Activated naive CD8-positive, alpha-beta T cell treated with anti-CD3 and anti-CD28 coated beads, Interleukin-2, amount 10 ng/mL, durations not matched to agents 7 days and 5 days (primary cell): ENCODE measurements at regions not wholly inside any gene's neighbourhood (a gene's known extent, or its start where the extent isn't known, plus 50 kb on each side); places are given as distances from the start of the nearest gene placed in this dataset.

Experiments used
- ATAC-seq: fragments of 150-1000 bp; cut with Tn5 transposase; one replicate; pipeline ENCODE4 v1.10.0; 2021; ENCODE audit warnings: low read depth, moderate library complexity
- POLR2A ChIA-PET: fragments of 350-600 bp; sonication (Branson Sonifier 250); formaldehyde crosslinking; loops from one replicate; lab custom pipeline; 2021; ENCODE audit warnings: antibody characterized with exemption; lab: Charles Lee
- DNase-seq: peaks from one replicate; pipeline ENCODE4 v3.0.0; 2021
- H3K27ac Mint-ChIP-seq: one replicate; pipeline ENCODE4 v1.8.0; 2022; ENCODE audit warnings: mild to moderate bottlenecking, mixed read lengths
- H3K27me3 Mint-ChIP-seq: one replicate; pipeline ENCODE4 v1.8.0; 2022; ENCODE audit warnings: mild to moderate bottlenecking, moderate library complexity, mixed read lengths
- H3K36me3 Mint-ChIP-seq: one replicate; pipeline ENCODE4 v1.8.0; 2021; ENCODE audit warnings: mild to moderate bottlenecking, mixed read lengths
- H3K4me1 Mint-ChIP-seq: one replicate; pipeline ENCODE4 v1.8.0; 2021; ENCODE audit warnings: mixed read lengths
- H3K4me3 Mint-ChIP-seq: one replicate; pipeline ENCODE4 v1.8.0; 2022; ENCODE audit warnings: mild to moderate bottlenecking, moderate library complexity, mixed read lengths
- H3K9me3 Mint-ChIP-seq: one replicate; pipeline ENCODE4 v1.8.0; 2021; ENCODE audit warnings: mixed read lengths

DNA sequence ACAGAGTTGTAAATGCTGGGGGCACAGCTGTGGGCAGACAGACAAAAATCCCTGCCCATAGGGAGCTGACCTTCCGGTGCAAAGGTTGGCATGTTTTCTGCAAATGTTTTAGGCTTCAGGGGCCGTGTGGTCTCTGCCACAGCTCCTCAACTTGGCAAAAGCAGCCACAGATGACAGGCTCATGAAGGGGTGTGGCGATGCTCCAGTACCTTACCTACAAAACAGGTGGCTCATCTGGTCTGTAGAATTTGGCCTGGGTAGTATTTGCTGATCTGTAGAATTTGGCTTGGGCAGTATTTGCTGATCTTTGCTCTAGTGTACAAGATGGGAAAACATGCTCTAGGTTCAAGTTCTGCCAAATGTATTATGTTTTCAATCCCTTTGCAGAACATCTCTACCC, 283.9 kb downstream of the GADD45G start:
- Mint-ChIP-seq H3K9me3 (no peaks in the 10 kb centered on the region), H3K36me3 (no peaks in the 10 kb centered on the region), H3K4me3 (no peak overlapping the region), H3K27me3 (peaks cover 13% of the 10 kb centered on the region), H3K27ac (no peak overlapping the region), H3K4me1 (no peaks in the 10 kb centered on the region)
- POLR2A ChIA-PET = no interaction called here
- DNase-seq (no peak), ATAC-seq (no peak)

DNA sequence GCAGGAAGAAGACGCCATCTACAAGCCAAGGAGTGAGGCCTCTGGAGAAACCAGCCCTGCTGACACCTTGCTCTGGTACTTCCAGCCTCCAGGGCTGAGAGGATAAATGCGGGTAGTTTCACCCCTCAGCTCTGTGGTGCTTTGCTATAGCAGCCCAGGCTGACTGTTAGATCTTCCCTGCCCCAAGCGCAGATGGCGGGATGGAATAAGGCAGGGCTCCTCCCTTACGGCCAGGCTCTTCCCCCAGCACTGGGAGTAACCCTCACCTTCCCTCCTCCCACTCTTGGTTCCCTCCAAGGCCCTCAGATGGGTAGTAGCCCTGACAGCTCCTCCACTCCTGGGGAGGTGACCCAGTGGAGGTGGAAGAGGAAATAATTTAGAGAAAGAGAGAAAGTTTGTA, 285.1 kb downstream of the GADD45G start:
- no peak for DNase-seq
- no peak overlapping the region for H3K4me3 Mint-ChIP-seq
- no peaks in the 10 kb centered on the region for H3K36me3 Mint-ChIP-seq
- ATAC-seq = no peak
- POLR2A ChIA-PET = interaction anchor here (0.5 kb wide), 1 partner anchor 1380 kb away, joined by 3 read pairs; no protein-coding TSS in a partner anchor
- no peaks in the 10 kb centered on the region for H3K9me3 Mint-ChIP-seq
- H3K27ac Mint-ChIP-seq = no peak overlapping the region
- H3K27me3 Mint-ChIP-seq = peaks cover 20% of the 10 kb centered on the region
- no peaks in the 10 kb centered on the region for H3K4me1 Mint-ChIP-seq

DNA sequence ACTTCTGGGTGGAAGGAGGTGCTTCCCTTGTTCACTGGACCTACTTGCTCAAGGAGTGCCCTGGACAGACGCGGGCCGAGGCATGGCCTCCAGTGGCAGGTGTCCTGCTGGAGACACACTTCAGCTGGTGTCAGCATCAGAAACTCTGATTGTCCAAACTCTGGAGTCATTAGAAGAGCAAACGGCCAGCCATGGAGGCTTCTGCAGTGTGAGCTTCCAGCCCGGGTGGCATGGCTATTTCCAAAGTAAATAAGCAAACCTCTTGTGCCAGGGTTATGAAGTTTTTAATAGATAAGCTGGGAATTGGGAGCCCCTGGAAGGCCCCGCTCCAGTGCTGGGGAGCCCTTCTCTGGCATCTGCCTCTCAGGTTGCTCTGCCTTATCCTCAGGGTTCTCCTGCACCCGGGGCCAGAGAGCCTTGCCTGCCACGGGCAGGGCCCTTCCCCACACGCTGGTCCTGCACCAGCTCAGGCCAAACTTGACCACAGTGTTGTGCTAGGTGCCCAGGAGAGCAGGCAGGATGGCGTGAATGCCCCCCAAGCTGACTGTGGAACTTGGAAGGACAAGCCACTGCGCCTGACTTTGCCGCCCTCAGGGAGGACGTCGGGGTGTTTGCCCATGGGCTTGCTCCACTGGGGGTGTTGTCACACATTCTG, 285.6 kb downstream of the GADD45G start:
- POLR2A ChIA-PET = no interaction called here
- no peaks in the 10 kb centered on the region for H3K36me3 Mint-ChIP-seq
- no peak overlapping the region for H3K27ac Mint-ChIP-seq
- no peak for DNase-seq
- H3K4me3 Mint-ChIP-seq = no peak overlapping the region
- no peaks in the 10 kb centered on the region for H3K4me1 Mint-ChIP-seq
- no peaks in the 10 kb centered on the region for H3K9me3 Mint-ChIP-seq
- H3K27me3 Mint-ChIP-seq = peaks cover 20% of the 10 kb centered on the region
- ATAC-seq = no peak

DNA sequence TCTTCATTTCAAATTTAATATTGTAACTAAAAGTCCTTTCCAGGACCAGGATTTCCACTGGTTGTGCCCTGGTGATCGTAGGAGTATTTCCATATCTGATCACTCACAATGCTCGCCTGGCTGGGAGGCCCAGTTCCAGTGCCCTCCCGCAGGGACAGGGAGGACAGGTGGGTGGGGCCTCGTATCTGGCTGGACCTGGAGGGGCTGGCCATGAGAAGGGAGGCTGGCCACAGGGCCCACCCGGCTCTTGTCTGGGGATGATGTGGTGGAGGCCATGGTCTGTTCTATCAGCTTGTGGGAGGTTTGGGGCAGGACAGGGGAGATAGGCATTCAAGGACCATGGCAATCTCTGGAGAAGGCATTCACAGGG, 286.4 kb downstream of the GADD45G start:
- H3K27ac Mint-ChIP-seq = no peak overlapping the region
- H3K9me3 Mint-ChIP-seq = no peaks in the 10 kb centered on the region
- ATAC-seq = no peak
- H3K4me3 Mint-ChIP-seq = no peak overlapping the region
- no peaks in the 10 kb centered on the region for H3K36me3 Mint-ChIP-seq
- POLR2A ChIA-PET = no interaction called here
- peaks cover 27% of the 10 kb centered on the region for H3K27me3 Mint-ChIP-seq
- no peaks in the 10 kb centered on the region for H3K4me1 Mint-ChIP-seq
- DNase-seq = no peak

DNA sequence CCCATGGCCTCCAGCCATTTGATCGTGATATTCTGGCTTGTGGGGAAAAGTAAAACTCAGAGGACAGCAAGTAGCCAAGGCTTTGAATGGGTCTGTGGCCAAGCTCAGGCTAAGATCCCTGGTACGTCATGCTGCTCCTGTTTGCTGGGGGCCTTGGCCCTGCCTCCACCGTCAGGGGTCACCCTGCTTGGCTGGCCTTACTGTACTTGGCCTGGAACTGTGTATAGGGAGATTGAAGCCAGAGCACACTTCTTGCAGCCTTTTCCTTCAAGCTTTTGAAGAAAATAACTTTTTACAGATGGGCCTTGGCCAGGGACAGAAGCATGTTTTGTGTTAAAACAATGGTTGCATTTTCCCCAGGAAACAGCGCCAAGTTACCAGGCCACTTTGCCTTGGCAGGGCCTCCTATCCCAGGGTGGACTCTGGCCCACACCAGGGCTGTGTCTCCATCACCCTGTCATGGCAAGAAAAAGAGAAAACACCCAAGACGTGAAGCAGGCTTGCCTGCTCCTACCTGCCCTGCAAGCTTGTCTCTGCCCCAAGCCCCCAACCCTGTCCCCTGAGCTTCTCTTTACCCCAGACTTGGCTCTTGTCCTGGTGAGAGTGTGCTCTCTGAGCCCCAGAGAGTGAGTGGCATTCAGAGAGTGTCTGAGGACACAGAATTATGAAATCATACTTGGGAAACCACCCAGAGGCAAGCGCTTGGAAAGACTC, 286.9 kb downstream of the GADD45G start:
- ATAC-seq = no peak
- Mint-ChIP-seq H3K27me3 (peaks cover 30% of the 10 kb centered on the region), H3K4me3 (no peak overlapping the region), H3K36me3 (no peaks in the 10 kb centered on the region), H3K27ac (no peak overlapping the region), H3K4me1 (no peaks in the 10 kb centered on the region), H3K9me3 (no peaks in the 10 kb centered on the region)
- no peak for DNase-seq
- POLR2A ChIA-PET = no interaction called here

DNA sequence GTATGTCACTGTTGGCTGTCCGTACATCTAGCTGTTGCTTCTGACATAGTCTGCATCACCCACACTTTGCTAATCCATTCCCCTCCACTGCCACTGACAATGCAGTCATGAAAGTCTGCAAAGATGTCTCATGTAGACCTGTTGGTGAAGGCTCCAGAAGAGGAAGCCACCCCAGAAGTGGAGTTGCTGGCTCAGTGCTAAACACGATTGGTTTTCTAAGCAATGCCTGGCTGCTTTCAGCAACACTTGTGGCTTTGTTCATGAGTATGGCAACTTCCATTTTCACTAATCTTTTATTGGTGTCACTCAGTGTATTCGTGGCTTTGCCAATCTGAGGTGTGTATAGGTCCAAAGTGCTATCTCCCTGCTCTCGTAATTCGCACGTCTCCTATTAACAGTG, 288.1 kb downstream of the GADD45G start:
- H3K4me1 Mint-ChIP-seq = no peaks in the 10 kb centered on the region
- H3K9me3 Mint-ChIP-seq = no peaks in the 10 kb centered on the region
- peaks cover 32% of the 10 kb centered on the region for H3K27me3 Mint-ChIP-seq
- DNase-seq = no peak
- no peak for ATAC-seq
- H3K4me3 Mint-ChIP-seq = no peak overlapping the region
- POLR2A ChIA-PET = no interaction called here
- no peaks in the 10 kb centered on the region for H3K36me3 Mint-ChIP-seq
- no peak overlapping the region for H3K27ac Mint-ChIP-seq

DNA sequence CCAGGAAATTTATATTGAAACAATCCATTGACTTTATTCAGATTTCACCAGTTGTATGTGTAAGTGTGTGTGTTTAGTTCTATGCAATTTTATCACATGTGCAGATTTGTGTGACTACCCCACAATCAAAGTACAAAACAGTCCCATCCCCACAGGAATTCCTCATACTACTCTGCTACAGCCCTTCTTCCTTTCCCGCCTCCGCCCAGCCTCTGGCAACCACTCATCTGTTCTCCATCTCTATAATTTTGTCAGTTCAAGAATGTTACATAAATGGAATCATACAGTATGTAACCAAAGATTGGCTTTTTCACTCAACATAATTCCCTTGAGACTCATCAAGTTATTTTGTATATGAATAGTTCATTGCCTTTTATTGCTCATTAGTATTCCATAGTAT, 289.1 kb downstream of the GADD45G start:
- POLR2A ChIA-PET = no interaction called here
- Mint-ChIP-seq H3K27me3 (peaks cover 37% of the 10 kb centered on the region), H3K36me3 (no peaks in the 10 kb centered on the region), H3K27ac (no peak overlapping the region), H3K9me3 (no peaks in the 10 kb centered on the region), H3K4me3 (no peak overlapping the region), H3K4me1 (no peaks in the 10 kb centered on the region)
- ATAC-seq (no peak), DNase-seq (no peak)

DNA sequence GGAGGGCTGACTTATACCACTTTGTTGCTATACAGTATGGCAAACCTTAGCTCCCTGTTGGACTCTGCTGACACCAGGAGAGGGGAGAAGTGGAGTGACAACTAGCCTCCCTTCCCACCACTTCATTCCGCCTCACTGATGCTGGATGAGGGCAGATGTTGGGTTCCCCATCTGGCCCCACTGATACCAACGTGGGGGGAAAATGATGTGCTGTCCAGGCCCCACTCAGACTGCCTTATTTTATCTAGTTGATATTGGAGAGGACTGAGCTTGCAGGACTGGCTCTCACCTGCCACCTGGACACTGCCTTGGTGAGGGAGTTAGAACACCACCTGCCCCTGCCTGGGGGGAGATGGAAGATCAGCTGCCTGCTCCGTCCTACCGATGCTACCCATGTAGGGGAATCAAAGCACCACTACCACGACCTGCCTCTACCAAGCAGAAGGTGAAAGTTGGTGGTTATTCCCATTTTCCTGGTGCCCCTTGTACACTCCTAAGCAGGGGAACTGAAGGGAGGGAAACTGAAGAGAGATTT, 292.1 kb downstream of the GADD45G start:
- Mint-ChIP-seq H3K27ac (no peak overlapping the region), H3K9me3 (no peaks in the 10 kb centered on the region), H3K4me1 (no peaks in the 10 kb centered on the region), H3K4me3 (no peak overlapping the region), H3K36me3 (peaks cover 3% of the 10 kb centered on the region), H3K27me3 (peaks cover 60% of the 10 kb centered on the region)
- DNase-seq (no peak), ATAC-seq (no peak)
- POLR2A ChIA-PET = no interaction called here

DNA sequence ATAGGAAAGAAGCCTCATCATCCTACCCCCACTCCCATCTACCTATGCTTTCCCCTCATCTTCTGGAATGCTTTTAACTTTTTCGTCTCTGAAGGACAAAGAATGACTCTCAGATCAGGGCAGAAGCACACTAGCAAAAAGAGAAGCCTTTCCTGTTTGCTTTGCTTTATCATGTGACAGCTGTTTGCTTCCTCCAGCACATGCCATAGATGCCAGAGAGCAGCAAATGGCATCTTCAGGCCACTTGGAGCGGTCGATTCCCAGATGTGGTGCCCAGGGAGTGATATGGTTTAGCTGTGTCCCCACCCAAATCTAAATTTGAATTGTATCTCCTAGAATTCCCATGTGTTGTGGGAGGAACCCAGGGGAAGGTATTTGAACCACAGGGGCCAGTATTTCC, 294.8 kb downstream of the GADD45G start:
- no peak overlapping the region for H3K4me3 Mint-ChIP-seq
- no peaks in the 10 kb centered on the region for H3K9me3 Mint-ChIP-seq
- no peak for ATAC-seq
- no peaks in the 10 kb centered on the region for H3K4me1 Mint-ChIP-seq
- no peak overlapping the region for H3K27ac Mint-ChIP-seq
- peaks cover 73% of the 10 kb centered on the region for H3K27me3 Mint-ChIP-seq
- no peak for DNase-seq
- POLR2A ChIA-PET = interaction anchor here (0.6 kb wide), 1 partner anchor 26 kb away, joined by 3 read pairs; no protein-coding TSS in a partner anchor
- H3K36me3 Mint-ChIP-seq = peaks cover 3% of the 10 kb centered on the region

DNA sequence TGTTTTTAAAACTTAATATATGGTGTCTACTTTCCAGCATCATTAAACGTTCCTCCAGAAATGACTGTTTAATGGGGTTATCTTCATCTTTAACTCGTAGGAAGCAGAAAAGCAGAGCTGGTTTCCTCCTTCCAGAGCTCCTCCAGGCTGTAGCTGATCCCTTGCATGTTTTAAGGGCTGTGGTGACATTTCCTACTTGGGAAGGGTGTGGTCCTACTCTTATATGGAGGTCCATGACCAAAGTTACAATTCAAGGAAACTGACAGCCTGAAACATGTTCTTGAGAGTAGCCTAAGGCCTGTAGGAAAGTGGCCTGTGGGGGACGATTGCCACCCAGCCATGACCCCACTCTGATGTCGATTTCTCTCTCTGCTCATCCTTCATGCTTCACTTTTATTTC, 297.1 kb downstream of the GADD45G start:
- peaks cover 65% of the 10 kb centered on the region for H3K27me3 Mint-ChIP-seq
- no peaks in the 10 kb centered on the region for H3K4me1 Mint-ChIP-seq
- POLR2A ChIA-PET = no interaction called here
- H3K36me3 Mint-ChIP-seq = peaks cover 4% of the 10 kb centered on the region
- H3K4me3 Mint-ChIP-seq = no peak overlapping the region
- ATAC-seq = no peak
- H3K9me3 Mint-ChIP-seq = no peaks in the 10 kb centered on the region
- DNase-seq = no peak
- no peak overlapping the region for H3K27ac Mint-ChIP-seq

DNA sequence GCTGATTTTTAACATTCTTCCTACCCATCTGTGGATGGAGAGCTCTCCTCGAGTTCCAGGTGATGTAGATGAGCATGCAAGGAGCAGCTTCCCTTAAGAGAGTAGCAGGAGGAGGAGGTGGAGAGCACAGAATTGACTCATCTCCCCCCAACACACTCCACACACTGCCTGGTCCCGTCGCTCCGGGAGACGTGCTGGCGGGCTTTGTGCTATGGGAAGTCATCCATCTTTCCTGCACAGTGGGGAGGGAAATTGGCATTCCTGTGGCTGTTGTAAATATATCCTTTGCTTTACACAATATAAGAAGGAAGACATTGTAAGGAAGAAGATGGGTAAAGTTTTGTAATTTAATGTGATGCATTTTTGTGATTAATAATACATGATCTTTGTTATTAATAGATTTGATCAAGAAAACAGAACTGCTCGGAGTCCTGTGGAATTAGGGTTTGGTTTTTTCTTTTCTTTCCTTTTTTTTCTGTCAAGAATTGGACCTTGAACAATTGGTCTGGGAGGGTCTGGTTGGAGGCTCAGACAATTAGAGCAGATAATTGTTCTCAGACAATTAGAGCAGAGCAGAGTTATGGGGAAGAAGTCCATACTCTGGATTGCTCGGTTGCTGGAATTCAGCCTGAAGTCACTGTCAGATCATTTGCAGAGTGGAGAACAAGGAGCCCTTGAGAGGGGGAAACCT, 297.8 kb downstream of the GADD45G start:
- peaks cover 4% of the 10 kb centered on the region for H3K36me3 Mint-ChIP-seq
- POLR2A ChIA-PET = no interaction called here
- no peak overlapping the region for H3K27ac Mint-ChIP-seq
- no peak for ATAC-seq
- DNase-seq = no peak
- H3K4me1 Mint-ChIP-seq = no peaks in the 10 kb centered on the region
- H3K27me3 Mint-ChIP-seq = peaks cover 64% of the 10 kb centered on the region
- H3K4me3 Mint-ChIP-seq = no peak overlapping the region
- H3K9me3 Mint-ChIP-seq = no peaks in the 10 kb centered on the region

DNA sequence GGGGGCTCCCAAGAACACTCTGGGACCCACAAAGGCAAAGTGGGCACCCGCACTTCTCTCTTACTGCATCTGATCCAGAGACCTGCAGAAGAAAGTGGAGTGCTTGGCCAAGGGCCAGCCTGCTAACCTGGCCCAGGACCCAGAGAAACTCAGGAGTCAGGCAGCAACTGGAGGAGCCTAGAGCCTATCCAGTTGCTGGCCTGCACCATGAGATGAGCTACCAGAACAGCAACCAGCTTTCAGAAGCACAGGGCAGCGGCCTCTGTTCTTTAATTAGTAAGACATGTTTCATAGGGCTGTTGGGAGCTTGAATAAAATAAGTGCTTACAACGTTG, 298.3 kb downstream of the GADD45G start:
- peaks cover 4% of the 10 kb centered on the region for H3K36me3 Mint-ChIP-seq
- H3K4me1 Mint-ChIP-seq = no peaks in the 10 kb centered on the region
- DNase-seq (no peak), ATAC-seq (no peak)
- no peak overlapping the region for H3K4me3 Mint-ChIP-seq
- no peak overlapping the region for H3K27ac Mint-ChIP-seq
- peaks cover 64% of the 10 kb centered on the region for H3K27me3 Mint-ChIP-seq
- H3K9me3 Mint-ChIP-seq = no peaks in the 10 kb centered on the region
- POLR2A ChIA-PET = no interaction called here

DNA sequence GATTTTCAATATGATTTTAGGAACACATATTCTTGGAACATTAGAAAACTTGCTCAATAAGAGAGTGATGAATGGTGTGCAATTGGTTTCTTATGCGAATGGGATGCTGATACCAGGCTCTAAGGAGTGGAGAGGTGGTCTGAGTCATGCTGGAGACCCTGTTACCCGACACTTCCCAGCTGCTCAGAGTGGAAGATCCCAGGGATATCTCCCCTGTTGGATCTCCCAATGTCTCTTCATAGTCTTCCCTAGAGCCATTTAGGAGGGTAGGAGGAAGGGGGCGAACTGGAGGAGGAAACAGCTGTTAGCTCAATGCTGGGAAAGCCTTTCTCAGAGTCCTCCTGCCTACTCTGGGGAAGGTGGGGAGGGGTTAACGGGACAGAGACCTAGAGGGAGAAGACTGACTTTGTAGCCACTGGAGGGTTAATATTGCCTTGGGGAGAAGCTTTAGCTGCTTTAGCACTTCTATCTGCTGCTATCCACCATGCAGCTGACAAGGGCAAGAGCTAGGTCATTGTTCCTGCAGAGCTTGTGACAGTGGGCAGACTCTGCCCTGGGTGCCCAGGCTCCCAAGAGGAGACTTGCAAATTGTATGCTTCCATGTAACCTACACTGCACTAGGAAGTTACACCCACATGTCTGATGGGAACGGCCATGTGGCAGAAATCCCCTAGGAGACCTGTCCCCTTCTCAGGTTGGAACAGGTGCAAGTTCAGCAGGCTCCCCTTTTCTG, 301.0 kb downstream of the GADD45G start:
- H3K27me3 Mint-ChIP-seq = peaks cover 57% of the 10 kb centered on the region
- H3K36me3 Mint-ChIP-seq = peaks cover 4% of the 10 kb centered on the region
- H3K4me3 Mint-ChIP-seq = no peak overlapping the region
- H3K27ac Mint-ChIP-seq = no peak overlapping the region
- POLR2A ChIA-PET = no interaction called here
- DNase-seq (no peak), ATAC-seq (no peak)
- no peaks in the 10 kb centered on the region for H3K9me3 Mint-ChIP-seq
- no peaks in the 10 kb centered on the region for H3K4me1 Mint-ChIP-seq
